Tibial nerve (tissue), 3 donors: ENCODE measurements at regions not wholly inside any gene's neighbourhood (a gene's known extent, or its start where the extent isn't known, plus 50 kb on each side); places are given as distances from the start of the nearest gene placed in this dataset.

Experiments used
- CTCF ChIP-seq, 5 experiments: fragments of 200-600 bp in 3 of 5; fragments of 450-650 bp in 2 of 5; sonication (generic) in 3 of 5; IDR thresholded peaks; one replicate each; pipeline ENCODE4 v1.5.1; 2016 to 2019; ENCODE audit warnings: antibody characterized with exemption in 5 of 5, mild to moderate bottlenecking in 3 of 5, moderate library complexity in 2 of 5
- POLR2A ChIP-seq, 2 donors: fragments of 450-650 bp; IDR thresholded peaks; one replicate each; pipeline ENCODE4 v1.6.1; 2017; ENCODE audit warnings: antibody characterized with exemption in 2 of 2, mild to moderate bottlenecking in 2 of 2, moderate library complexity in 2 of 2

DNA sequence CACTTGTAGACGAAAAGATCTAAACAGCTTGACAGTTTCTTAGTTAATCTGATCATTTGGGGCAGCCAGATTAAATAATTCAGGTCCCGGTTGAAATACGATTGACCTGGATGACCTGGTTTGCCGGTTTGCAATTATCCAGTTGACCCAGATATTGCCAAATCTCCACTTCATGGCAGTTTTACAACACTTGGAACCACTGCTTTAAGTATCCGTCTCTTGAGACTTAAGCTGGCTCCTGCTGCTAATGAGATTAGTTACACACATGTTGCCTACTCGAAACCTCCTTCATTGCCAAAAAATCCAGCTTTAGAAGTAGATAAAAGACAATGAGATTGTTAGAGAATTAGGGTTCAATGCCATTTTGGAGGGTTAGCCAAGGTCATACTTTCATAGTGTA lies 136.2 kb upstream of the HAPLN1 start:
- TF ChIP-seq CTCF (IDR thresholded peaks at IDR 0.05) (no peak), POLR2A (IDR thresholded peaks at IDR 0.05) (no peak)
